A549 (cell line): ENCODE measurements at regions not wholly inside any gene's neighbourhood (a gene's known extent, or its start where the extent isn't known, plus 50 kb on each side); places are given as distances from the start of the nearest gene placed in this dataset.

Experiments
- CHD2 ChIP-seq: fragments of 150-350 bp; IDR thresholded peaks from 2 replicates; pipeline ENCODE4 v1.6.1; 2014; ENCODE audit warnings: low read length; ENCODE audit not compliant: partially characterized antibody
- EP300 ChIP-seq, 2 experiments: fragments of >200 bp; sonication (Bioruptor Twin); formaldehyde crosslinking; IDR thresholded peaks; 2 replicates in 1 of 2; 3 replicates in 1 of 2; pipeline ENCODE4 v1.6.1; 2016 to 2017
- TP53 ChIP-seq: fragments of 250-450 bp; sonication (Bioruptor Pico); IDR thresholded peaks from 2 replicates; pipeline ENCODE4 v1.5.0; 2021; ENCODE audit warnings: mild to moderate bottlenecking, moderate library complexity
- TF ChIP-seq, protein P1 (sequence below): fragments of >200 bp; sonication (Bioruptor Twin); formaldehyde crosslinking; IDR thresholded peaks from 3 replicates; pipeline ENCODE4 v1.5.1; 2016
- TF ChIP-seq, protein P2 (sequence below): fragments of 150-350 bp; IDR thresholded peaks from 2 replicates; pipeline ENCODE4 v1.6.1; 2014; ENCODE audit warnings: low read depth, mild to moderate bottlenecking, low read length
- TF ChIP-seq, protein P3 (sequence below): fragments of 250-450 bp; sonication (Bioruptor Pico); IDR thresholded peaks from 2 replicates; pipeline ENCODE4 v1.5.0; 2021; ENCODE audit warnings: mild to moderate bottlenecking, moderate library complexity, borderline replicate concordance
- TF ChIP-seq, protein P4 (sequence below): IDR thresholded peaks from 2 replicates; pipeline ENCODE4 v1.6.1; 2012

DNA sequence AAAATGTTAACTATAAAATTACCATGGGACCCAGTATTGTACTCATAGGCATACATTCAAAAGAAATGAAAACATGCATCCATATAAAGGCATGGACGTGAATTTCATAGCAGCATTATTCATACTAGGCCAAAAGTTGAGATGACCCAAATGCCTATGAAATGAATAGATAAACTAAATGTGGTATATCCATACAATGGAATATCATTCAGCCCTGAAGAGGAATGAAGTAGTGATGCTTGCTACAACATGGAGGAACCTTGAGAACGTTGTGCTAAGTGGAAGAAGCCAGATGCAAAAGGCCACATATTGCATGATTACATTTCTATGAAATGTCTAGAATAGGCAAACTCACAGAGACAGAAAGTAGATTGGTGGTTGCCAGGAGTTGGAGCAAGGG is 127.1 kb upstream of the IPO9 start:
- TF ChIP-seq, protein P1, sequence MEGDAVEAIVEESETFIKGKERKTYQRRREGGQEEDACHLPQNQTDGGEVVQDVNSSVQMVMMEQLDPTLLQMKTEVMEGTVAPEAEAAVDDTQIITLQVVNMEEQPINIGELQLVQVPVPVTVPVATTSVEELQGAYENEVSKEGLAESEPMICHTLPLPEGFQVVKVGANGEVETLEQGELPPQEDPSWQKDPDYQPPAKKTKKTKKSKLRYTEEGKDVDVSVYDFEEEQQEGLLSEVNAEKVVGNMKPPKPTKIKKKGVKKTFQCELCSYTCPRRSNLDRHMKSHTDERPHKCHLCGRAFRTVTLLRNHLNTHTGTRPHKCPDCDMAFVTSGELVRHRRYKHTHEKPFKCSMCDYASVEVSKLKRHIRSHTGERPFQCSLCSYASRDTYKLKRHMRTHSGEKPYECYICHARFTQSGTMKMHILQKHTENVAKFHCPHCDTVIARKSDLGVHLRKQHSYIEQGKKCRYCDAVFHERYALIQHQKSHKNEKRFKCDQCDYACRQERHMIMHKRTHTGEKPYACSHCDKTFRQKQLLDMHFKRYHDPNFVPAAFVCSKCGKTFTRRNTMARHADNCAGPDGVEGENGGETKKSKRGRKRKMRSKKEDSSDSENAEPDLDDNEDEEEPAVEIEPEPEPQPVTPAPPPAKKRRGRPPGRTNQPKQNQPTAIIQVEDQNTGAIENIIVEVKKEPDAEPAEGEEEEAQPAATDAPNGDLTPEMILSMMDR, result no peak
- TF ChIP-seq TP53 (CRISPR knock-in tag) (no peak), EP300 (IDR thresholded peaks at IDR 0.05) (no peak), CHD2 (no peak)
- TF ChIP-seq, protein P2, sequence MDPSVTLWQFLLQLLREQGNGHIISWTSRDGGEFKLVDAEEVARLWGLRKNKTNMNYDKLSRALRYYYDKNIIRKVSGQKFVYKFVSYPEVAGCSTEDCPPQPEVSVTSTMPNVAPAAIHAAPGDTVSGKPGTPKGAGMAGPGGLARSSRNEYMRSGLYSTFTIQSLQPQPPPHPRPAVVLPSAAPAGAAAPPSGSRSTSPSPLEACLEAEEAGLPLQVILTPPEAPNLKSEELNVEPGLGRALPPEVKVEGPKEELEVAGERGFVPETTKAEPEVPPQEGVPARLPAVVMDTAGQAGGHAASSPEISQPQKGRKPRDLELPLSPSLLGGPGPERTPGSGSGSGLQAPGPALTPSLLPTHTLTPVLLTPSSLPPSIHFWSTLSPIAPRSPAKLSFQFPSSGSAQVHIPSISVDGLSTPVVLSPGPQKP, result no peak
- TF ChIP-seq, protein P3, sequence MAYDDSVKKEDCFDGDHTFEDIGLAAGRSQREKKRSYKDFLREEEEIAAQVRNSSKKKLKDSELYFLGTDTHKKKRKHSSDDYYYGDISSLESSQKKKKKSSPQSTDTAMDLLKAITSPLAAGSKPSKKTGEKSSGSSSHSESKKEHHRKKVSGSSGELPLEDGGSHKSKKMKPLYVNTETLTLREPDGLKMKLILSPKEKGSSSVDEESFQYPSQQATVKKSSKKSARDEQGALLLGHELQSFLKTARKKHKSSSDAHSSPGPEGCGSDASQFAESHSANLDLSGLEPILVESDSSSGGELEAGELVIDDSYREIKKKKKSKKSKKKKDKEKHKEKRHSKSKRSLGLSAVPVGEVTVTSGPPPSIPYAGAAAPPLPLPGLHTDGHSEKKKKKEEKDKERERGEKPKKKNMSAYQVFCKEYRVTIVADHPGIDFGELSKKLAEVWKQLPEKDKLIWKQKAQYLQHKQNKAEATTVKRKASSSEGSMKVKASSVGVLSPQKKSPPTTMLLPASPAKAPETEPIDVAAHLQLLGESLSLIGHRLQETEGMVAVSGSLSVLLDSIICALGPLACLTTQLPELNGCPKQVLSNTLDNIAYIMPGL (CRISPR knock-in tag), result no peak
- TF ChIP-seq, protein P4, sequence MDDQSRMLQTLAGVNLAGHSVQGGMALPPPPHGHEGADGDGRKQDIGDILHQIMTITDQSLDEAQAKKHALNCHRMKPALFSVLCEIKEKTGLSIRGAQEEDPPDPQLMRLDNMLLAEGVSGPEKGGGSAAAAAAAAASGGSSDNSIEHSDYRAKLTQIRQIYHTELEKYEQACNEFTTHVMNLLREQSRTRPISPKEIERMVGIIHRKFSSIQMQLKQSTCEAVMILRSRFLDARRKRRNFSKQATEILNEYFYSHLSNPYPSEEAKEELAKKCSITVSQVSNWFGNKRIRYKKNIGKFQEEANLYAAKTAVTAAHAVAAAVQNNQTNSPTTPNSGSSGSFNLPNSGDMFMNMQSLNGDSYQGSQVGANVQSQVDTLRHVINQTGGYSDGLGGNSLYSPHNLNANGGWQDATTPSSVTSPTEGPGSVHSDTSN, result no peak
